ENCODE measurements at regions not wholly inside any gene's neighbourhood (a gene's known extent, or its start where the extent isn't known, plus 50 kb on each side); places are given as distances from the start of the nearest gene placed in this dataset.

GRCh38 chr2:234869164-234869563 lies 82.7 kb upstream of the SH3BP4 start:
- no peak for TF ChIP-seq CTCF (IDR thresholded peaks at IDR 0.05)
- TF ChIP-seq POLR2A (IDR thresholded peaks at IDR 0.05) = no peak
- TF ChIP-seq EP300 (IDR thresholded peaks at IDR 0.05; ENCODE audit: low read depth) = no peak
- no peak for TF ChIP-seq POLR2AphosphoS5 (IDR thresholded peaks at IDR 0.05)

Measured in transverse colon (tissue), 4 donors.